ENCODE measurements at regions not wholly inside any gene's neighbourhood (a gene's known extent, or its start where the extent isn't known, plus 50 kb on each side); places are given as distances from the start of the nearest gene placed in this dataset.

- TF ChIP-seq CTCF (conservative IDR thresholded peaks at IDR 0.05; ENCODE audit: low read depth in 2 of 2): no peak
- no peak for TF ChIP-seq CREB1 (CRISPR knock-in tag; IDR thresholded peaks at IDR 0.05; ENCODE audit: low read depth)
- TF ChIP-seq EZH2 (IDR thresholded peaks at IDR 0.05; ENCODE audit: low read depth, unreplicated experiment): no peak
- no peak for TF ChIP-seq NANOG (IDR thresholded peaks at IDR 0.05; ENCODE audit: borderline replicate concordance)
- no peak for TF ChIP-seq REST (IDR thresholded peaks at IDR 0.05; ENCODE audit: unreplicated experiment)
Measured at GRCh38 chr13:66098931-66099628, 1131.1 kb downstream of the PCDH9 start.

All from GM23338 (cell line).